HuH-7 (cell line): ENCODE measurements at regions not wholly inside any gene's neighbourhood (a gene's known extent, or its start where the extent isn't known, plus 50 kb on each side); places are given as distances from the start of the nearest gene placed in this dataset.
A peak's percentile ranks its signal among the peaks of the same experiment; 100 is the strongest.
"Not testable (repeated sequence)": the region's sequence is repeated elsewhere in the genome, so short reads cannot be mapped to it uniquely, and the experiment has no call there.

ENCODE experiments used
- DNase-seq: peaks from one replicate; pipeline ENCODE4 v3.0.0; 2011; ENCODE audit warnings: low spot score

- no peak for DNase-seq
These were observed 150.5 kb upstream of the PTPN1 start for GRCh38 chr20:50359607-50360217.

- no peak for DNase-seq
These were observed 149.9 kb upstream of the PTPN1 start for GRCh38 chr20:50360218-50360672.

GRCh38 chr20:50360921-50361320 is 149.3 kb upstream of the PTPN1 start:
- no peak for DNase-seq

GRCh38 chr20:50362177-50362576 is 148.0 kb upstream of the PTPN1 start:
- DNase-seq = not testable (repeated sequence)

- DNase-seq = no peak
These were observed 147.2 kb upstream of the PTPN1 start for GRCh38 chr20:50363027-50363426.

GRCh38 chr20:50363479-50363878 is 146.7 kb upstream of the PTPN1 start:
- no peak for DNase-seq

GRCh38 chr20:50364542-50364941 is 145.6 kb upstream of the PTPN1 start:
- no peak for DNase-seq

GRCh38 chr20:50366270-50367103 is 143.7 kb upstream of the PTPN1 start:
- DNase-seq = peak; percentile 83

GRCh38 chr20:50367104-50367674 is 143.0 kb upstream of the PTPN1 start:
- no peak for DNase-seq

- DNase-seq = no peak
These were observed 142.3 kb upstream of the PTPN1 start for GRCh38 chr20:50367739-50368375.

GRCh38 chr20:50368386-50368785 is 141.8 kb upstream of the PTPN1 start:
- no peak for DNase-seq

- DNase-seq = no peak
These were observed 141.4 kb upstream of the PTPN1 start for GRCh38 chr20:50368813-50369224.

- DNase-seq = no peak
These were observed 140.8 kb upstream of the PTPN1 start for GRCh38 chr20:50369225-50370035.

- DNase-seq = no peak
These were observed 140.1 kb upstream of the PTPN1 start for GRCh38 chr20:50370036-50370566.

GRCh38 chr20:50371878-50372769 is 138.1 kb upstream of the PTPN1 start:
- no peak for DNase-seq

GRCh38 chr20:50372770-50373088 is 137.5 kb upstream of the PTPN1 start:
- no peak for DNase-seq

- DNase-seq = no peak
These were observed 136.4 kb upstream of the PTPN1 start for GRCh38 chr20:50373674-50374286.

- DNase-seq = no peak
These were observed 135.6 kb upstream of the PTPN1 start for GRCh38 chr20:50374541-50375078.

- DNase-seq = no peak
These were observed 133.8 kb upstream of the PTPN1 start for GRCh38 chr20:50376179-50376887.
